ENCODE measurements at regions not wholly inside any gene's neighbourhood (a gene's known extent, or its start where the extent isn't known, plus 50 kb on each side); places are given as distances from the start of the nearest gene placed in this dataset.

DNA sequence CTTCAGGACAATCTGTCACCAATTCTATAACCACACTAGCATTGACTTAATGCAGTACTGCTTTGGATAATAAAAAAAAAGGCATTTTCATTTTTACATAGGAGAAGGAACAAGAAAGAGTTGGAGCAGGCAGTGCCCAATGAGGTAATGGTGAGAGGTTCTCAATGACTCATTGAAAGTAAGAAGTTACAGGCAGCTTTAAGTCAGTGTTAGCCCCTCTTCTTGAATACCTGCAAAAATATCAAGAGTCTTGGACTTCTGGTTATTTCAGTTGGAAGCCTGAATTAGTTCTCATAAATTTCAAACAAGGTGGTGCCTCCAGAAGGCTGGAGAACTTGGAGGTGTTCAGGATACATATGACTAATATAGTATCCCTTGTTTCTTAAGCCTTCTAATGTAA, 422.5 kb downstream of the HTR7 start:
- no peaks in the 10 kb centered on the region for H3K9me3 ChIP-seq
- H3K27me3 ChIP-seq (ENCODE audit: insufficient read depth in 3 of 3, low read length in 2 of 3) = no peaks in the 10 kb centered on the region
- no peak for DNase-seq
- no peaks in the 10 kb centered on the region for H3K36me3 ChIP-seq (ENCODE audit: insufficient read depth in 1 of 2, low read depth in 1 of 2)
- no peak for ATAC-seq
- H3K4me1 ChIP-seq = no peaks in the 10 kb centered on the region
- no peak overlapping the region for H3K4me3 ChIP-seq
- TF ChIP-seq, protein P1, sequence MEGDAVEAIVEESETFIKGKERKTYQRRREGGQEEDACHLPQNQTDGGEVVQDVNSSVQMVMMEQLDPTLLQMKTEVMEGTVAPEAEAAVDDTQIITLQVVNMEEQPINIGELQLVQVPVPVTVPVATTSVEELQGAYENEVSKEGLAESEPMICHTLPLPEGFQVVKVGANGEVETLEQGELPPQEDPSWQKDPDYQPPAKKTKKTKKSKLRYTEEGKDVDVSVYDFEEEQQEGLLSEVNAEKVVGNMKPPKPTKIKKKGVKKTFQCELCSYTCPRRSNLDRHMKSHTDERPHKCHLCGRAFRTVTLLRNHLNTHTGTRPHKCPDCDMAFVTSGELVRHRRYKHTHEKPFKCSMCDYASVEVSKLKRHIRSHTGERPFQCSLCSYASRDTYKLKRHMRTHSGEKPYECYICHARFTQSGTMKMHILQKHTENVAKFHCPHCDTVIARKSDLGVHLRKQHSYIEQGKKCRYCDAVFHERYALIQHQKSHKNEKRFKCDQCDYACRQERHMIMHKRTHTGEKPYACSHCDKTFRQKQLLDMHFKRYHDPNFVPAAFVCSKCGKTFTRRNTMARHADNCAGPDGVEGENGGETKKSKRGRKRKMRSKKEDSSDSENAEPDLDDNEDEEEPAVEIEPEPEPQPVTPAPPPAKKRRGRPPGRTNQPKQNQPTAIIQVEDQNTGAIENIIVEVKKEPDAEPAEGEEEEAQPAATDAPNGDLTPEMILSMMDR (IDR thresholded peaks at IDR 0.05) = no peak
- no peak overlapping the region for H3K27ac ChIP-seq
- intact Hi-C loops (cut with DNase I) = no loop called here

DNA sequence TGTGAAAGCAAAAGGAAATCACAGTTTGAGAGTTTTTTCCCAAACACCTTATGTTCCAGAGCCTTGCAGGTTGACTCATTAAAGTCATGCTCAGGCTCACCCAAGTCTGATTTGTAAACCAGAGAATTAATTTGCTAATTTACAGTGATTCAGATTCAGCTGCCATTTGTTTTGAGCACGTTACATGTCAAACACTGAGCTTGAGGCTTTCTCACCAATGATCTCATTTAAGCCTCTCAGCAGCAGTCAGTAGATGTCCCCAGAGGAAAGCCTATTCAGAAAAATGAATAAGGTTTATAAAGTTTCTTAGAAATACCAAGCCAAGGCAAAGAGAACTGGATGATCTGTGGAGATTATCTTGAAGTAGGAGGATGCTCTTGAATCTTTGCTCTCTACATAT, 420.4 kb downstream of the HTR7 start:
- 34 to 46% (median 44%) methylated on average over 1 of the region's 1 CpG for WGBS, 3 donors
- ATAC-seq (no peak), DNase-seq (no peak)
- H3K36me3 ChIP-seq (ENCODE audit: insufficient read depth in 1 of 2, low read depth in 1 of 2) = no peaks in the 10 kb centered on the region
- TF ChIP-seq, protein P1 (IDR thresholded peaks at IDR 0.05) = no peak
- H3K9me3 ChIP-seq = peaks cover 11% of the 10 kb centered on the region
- intact Hi-C loops (cut with DNase I) = no loop called here
- no peaks in the 10 kb centered on the region for H3K27me3 ChIP-seq (ENCODE audit: insufficient read depth in 3 of 3, low read length in 2 of 3)
- H3K4me1 ChIP-seq = no peaks in the 10 kb centered on the region
- H3K27ac ChIP-seq = no peak overlapping the region
- H3K4me3 ChIP-seq = no peak overlapping the region

DNA sequence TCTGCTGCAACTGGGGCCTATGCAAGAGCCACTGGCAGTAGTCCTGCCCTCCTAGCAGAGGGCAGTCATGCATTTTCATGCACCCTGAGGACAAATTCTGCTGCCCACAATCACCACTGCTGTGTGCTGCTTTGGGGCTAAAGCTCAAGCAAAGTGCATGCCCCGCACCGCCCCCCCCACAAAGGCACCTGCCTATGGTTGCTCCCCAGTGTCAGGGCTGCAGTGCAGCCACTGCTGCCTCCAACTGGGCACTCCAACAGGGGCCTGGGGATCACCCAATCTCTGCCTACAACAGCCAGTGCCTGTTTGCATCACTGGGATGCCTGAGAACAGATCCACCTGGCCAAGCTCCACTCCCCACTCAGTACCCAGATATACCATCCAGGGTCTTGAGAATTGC, 417.0 kb downstream of the HTR7 start:
- ATAC-seq (no peak), DNase-seq (no peak)
- H3K4me1 ChIP-seq = no peaks in the 10 kb centered on the region
- WGBS, 3 donors = 94 to 98% (median 98%) methylated on average over 2 of the region's 2 CpGs
- no peaks in the 10 kb centered on the region for H3K27me3 ChIP-seq (ENCODE audit: insufficient read depth in 3 of 3, low read length in 2 of 3)
- H3K27ac ChIP-seq = no peak overlapping the region
- H3K9me3 ChIP-seq = peaks cover 19% of the 10 kb centered on the region
- intact Hi-C loops (cut with DNase I) = no loop called here
- TF ChIP-seq, protein P1 (IDR thresholded peaks at IDR 0.05) = no peak
- H3K4me3 ChIP-seq = no peak overlapping the region
- H3K36me3 ChIP-seq (ENCODE audit: insufficient read depth in 1 of 2, low read depth in 1 of 2) = no peaks in the 10 kb centered on the region

DNA sequence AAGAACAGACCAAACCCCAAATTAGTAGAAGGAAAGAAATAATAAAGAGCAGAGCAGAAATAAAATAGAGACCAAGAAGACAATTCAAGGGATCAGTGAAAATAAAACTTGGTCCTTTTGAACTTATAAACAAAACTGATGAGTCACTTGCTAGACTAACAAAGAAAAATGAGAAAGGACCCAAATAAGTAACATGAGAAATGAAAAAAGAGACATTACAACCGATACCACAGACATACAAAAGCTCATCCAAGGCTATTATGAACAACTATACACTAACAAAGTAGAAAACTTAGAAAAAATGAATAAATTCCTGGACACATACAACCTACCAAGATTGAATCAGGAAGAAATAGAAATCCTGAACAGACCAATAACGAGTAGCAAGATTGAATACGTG, 414.5 kb downstream of the HTR7 start:
- no peak for DNase-seq
- ATAC-seq = no peak
- TF ChIP-seq, protein P1 (IDR thresholded peaks at IDR 0.05) = no peak
- intact Hi-C loops (cut with DNase I) = no loop called here
- Histone ChIP-seq H3K9me3 (peaks cover 19% of the 10 kb centered on the region), H3K36me3 (ENCODE audit: insufficient read depth in 1 of 2, low read depth in 1 of 2) (no peaks in the 10 kb centered on the region), H3K4me1 (no peaks in the 10 kb centered on the region), H3K4me3 (no peak overlapping the region), H3K27ac (no peak overlapping the region), H3K27me3 (ENCODE audit: insufficient read depth in 3 of 3, low read length in 2 of 3) (no peaks in the 10 kb centered on the region)
- 68 to 82% (median 68%) methylated on average over 3 of the region's 3 CpGs for WGBS, 3 donors

DNA sequence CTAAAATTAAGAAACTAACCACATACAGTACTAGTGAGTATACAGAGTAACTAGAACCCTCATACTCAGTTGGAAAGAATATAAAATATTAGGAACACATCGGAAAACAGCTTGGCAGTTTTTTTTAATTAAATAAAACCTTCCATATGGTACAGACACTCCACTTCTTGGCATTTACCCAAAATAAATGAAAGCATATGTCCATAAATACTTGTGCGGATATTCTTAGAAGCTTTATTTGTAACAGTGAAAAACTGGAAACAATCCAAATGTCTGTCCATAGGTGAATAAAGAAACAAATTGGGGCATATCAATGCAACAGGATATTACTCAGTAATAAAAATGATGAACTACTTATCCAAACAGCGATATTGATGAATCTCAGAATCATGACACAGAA, 410.0 kb downstream of the HTR7 start:
- Histone ChIP-seq H3K4me1 (no peaks in the 10 kb centered on the region), H3K27ac (no peak overlapping the region), H3K36me3 (ENCODE audit: insufficient read depth in 1 of 2, low read depth in 1 of 2) (no peaks in the 10 kb centered on the region), H3K4me3 (no peak overlapping the region), H3K27me3 (ENCODE audit: insufficient read depth in 3 of 3, low read length in 2 of 3) (no peaks in the 10 kb centered on the region), H3K9me3 (peaks cover 8% of the 10 kb centered on the region)
- DNase-seq (no peak), ATAC-seq (no peak)
- intact Hi-C loops (cut with DNase I) = no loop called here
- TF ChIP-seq, protein P1 (IDR thresholded peaks at IDR 0.05) = no peak
- WGBS, 3 donors = 38 to 50% (median 45%) methylated on average over 3 of the region's 3 CpGs
